ENCODE measurements at regions not wholly inside any gene's neighbourhood (a gene's known extent, or its start where the extent isn't known, plus 50 kb on each side); places are given as distances from the start of the nearest gene placed in this dataset.
"Not testable (repeated sequence)": the region's sequence is repeated elsewhere in the genome, so short reads cannot be mapped to it uniquely, and the experiment has no call there.

DNA sequence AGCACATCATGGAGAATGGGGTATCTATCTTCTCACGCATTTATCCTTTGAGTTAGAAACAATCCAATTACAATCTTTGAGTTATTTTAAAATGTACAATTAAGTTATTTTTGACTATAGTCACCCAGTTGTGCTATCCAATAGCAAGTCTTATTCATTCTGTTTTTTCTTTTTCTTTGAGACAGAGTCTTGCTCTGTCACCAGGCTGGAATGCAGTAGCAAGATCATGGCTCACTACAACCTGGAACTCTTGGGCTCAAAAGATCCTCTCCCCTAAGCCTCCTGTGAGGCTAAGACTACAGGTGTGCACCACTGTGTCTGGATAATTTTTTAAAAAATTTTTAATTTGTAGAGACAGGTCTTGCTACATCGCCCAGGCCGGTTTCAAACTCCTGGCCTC, 201.5 kb upstream of the ZNF217 start:
- DNase-seq (no peak), ATAC-seq (ENCODE audit: low read depth in 2 of 2) (no peak)
- H3K9me3 Mint-ChIP-seq, result peaks cover 0 to 3% (median 0%) of the 10 kb centered on the region in 7 donors
- H3K27me3 ChIP-seq (ENCODE audit: control insufficient read depth, insufficient read depth, low read length), result no peaks in the 10 kb centered on the region
- no peaks in the 10 kb centered on the region for H3K9me3 ChIP-seq (ENCODE audit: control insufficient read depth in 2 of 2, low read length in 2 of 2)
- no peaks in the 10 kb centered on the region for H3K27me3 Mint-ChIP-seq
- H3K4me3 ChIP-seq (ENCODE audit: low read depth, low read length), result no peak overlapping the region
- no peak overlapping the region for H3K27ac Mint-ChIP-seq
- H3K36me3 ChIP-seq (ENCODE audit: control insufficient read depth, insufficient read depth, low read length), result no peaks in the 10 kb centered on the region
- no peak overlapping the region for H3K27ac ChIP-seq (ENCODE audit: insufficient read depth, low read length, poor library complexity, severe bottlenecking)
- peaks cover 0 to 6% (median 0%) of the 10 kb centered on the region in 4 donors for H3K4me1 Mint-ChIP-seq
- no peak overlapping the region for H3K4me3 Mint-ChIP-seq
- H3K4me1 ChIP-seq (ENCODE audit: control insufficient read depth, insufficient read depth, low read length, poor library complexity, severe bottlenecking), result no peaks in the 10 kb centered on the region
- H3K36me3 Mint-ChIP-seq, result no peaks in the 10 kb centered on the region

DNA sequence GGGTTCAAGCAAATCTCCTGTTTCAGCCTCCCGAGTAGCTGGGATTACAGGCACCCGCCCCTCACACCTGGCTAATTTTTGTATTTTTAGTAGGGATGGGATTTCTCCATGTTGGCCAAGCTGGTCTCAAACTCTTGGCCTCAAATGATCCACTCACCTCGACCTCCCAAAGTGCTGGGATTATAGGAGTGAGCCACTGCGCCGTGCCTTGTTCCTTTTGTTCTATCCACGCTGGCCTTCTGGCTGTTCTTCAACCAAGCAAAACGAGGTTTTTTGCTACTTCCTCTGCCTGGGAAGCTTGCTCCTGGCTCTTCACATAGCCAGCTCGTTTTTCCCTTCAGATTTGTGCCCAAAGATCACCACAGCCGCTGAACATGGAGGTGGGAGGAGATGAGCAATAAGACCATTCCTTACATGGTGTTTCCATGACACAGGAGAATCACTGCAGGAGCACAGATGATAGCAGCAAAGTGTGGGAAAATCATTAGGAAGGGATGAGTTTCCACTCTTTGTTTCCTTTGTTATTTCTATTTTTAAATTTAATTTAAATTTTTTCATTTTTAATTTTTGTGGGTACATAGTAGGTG, 201.0 kb upstream of the ZNF217 start:
- ATAC-seq (ENCODE audit: low read depth in 2 of 2), result no peak
- H3K4me3 ChIP-seq (ENCODE audit: low read depth, low read length), result no peak overlapping the region
- H3K27ac Mint-ChIP-seq, result peak overlapping the region in 1 of 3 donors; percentile 43

DNA sequence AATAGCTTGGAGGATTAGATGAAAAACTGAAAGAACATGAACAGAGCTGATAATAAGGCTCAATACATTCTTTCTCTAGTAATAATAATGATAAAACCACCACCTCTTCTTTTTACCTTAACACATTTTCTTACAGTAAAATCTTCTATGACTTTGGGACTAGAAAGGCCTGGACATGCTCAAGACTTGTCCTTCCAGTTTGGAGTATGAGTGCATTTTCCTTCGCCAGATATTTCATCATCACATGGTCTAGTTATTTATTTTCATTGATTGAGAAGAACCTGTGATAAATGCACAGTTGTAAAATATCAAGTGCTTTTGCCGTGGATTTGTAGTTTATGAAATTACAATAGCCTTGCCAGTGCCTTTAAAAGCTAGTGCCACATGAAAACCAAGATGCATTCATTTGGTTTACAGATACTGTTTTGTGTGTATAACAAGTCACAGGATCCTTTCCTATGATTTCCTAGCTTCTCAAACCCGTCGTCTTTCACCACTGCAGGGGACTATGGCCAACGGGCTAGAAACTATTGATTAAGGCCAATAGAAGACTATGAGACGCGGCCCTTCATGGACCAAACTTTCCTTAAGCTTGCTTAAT, 200.2 kb upstream of the ZNF217 start:
- H3K27me3 ChIP-seq (ENCODE audit: control insufficient read depth, insufficient read depth, low read length), result no peaks in the 10 kb centered on the region
- H3K27ac Mint-ChIP-seq, result no peak overlapping the region
- DNase-seq (no peak), ATAC-seq (ENCODE audit: low read depth in 2 of 2) (no peak)
- no peak overlapping the region for H3K27ac ChIP-seq (ENCODE audit: insufficient read depth, low read length, poor library complexity, severe bottlenecking)
- peaks cover 0 to 1% (median 0%) of the 10 kb centered on the region in 7 donors for H3K9me3 Mint-ChIP-seq
- peaks cover 0 to 4% (median 0%) of the 10 kb centered on the region in 4 donors for H3K4me1 Mint-ChIP-seq
- no peaks in the 10 kb centered on the region for H3K4me1 ChIP-seq (ENCODE audit: control insufficient read depth, insufficient read depth, low read length, poor library complexity, severe bottlenecking)
- no peak overlapping the region for H3K4me3 ChIP-seq (ENCODE audit: low read depth, low read length)
- no peaks in the 10 kb centered on the region for H3K36me3 Mint-ChIP-seq
- no peaks in the 10 kb centered on the region for H3K36me3 ChIP-seq (ENCODE audit: control insufficient read depth, insufficient read depth, low read length)
- H3K4me3 Mint-ChIP-seq, result no peak overlapping the region
- no peaks in the 10 kb centered on the region for H3K9me3 ChIP-seq (ENCODE audit: control insufficient read depth in 2 of 2, low read length in 2 of 2)
- H3K27me3 Mint-ChIP-seq, result no peaks in the 10 kb centered on the region

More for the DNA sequence above, 201.0 kb upstream of the ZNF217 start:
- Mint-ChIP-seq H3K27me3 (no peaks in the 10 kb centered on the region), H3K4me1 (peaks cover 0 to 4% (median 0%) of the 10 kb centered on the region in 4 donors), H3K4me3 (no peak overlapping the region), H3K36me3 (no peaks in the 10 kb centered on the region), H3K9me3 (peaks cover 0 to 2% (median 0%) of the 10 kb centered on the region in 7 donors)
- H3K27me3 ChIP-seq (ENCODE audit: control insufficient read depth, insufficient read depth, low read length), result no peaks in the 10 kb centered on the region
- H3K9me3 ChIP-seq (ENCODE audit: control insufficient read depth in 2 of 2, low read length in 2 of 2), result no peaks in the 10 kb centered on the region
- H3K4me1 ChIP-seq (ENCODE audit: control insufficient read depth, insufficient read depth, low read length, poor library complexity, severe bottlenecking), result no peaks in the 10 kb centered on the region
- DNase-seq, result no peak
- H3K36me3 ChIP-seq (ENCODE audit: control insufficient read depth, insufficient read depth, low read length), result no peaks in the 10 kb centered on the region
- H3K27ac ChIP-seq (ENCODE audit: insufficient read depth, low read length, poor library complexity, severe bottlenecking), result no peak overlapping the region

DNA sequence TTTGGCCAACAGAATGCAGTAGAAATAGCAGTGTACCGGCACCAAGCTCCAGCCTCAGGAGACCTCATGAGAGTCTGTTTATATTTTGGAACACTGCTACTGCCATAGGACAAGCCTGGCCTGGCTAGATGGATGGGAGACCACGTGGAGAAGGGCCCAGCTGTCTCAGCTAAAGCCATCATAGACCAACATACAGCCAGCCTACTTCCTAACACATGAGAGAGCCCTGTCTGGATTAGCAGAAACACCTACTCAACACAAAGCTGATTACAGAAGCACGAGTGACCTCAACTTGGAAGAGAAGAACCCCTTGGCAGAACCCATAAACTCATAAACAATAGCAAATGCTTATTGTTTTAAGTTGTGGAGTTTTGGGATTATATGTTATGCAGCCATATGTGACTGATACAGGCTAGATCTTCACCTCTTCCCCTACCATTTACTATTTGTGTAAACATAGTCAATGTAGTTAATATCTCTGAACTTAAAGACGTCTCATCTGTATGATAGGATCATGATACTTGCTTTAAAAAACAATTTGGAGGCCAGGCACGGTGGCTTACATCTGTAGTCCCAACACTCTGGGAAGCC, 199.4 kb upstream of the ZNF217 start:
- Mint-ChIP-seq H3K4me3 (no peak overlapping the region), H3K4me1 (peaks cover 0 to 4% (median 0%) of the 10 kb centered on the region in 4 donors), H3K36me3 (no peaks in the 10 kb centered on the region), H3K27me3 (no peaks in the 10 kb centered on the region), H3K27ac (peak overlapping the region in 1 of 3 donors; percentile 56), H3K9me3 (no peaks in the 10 kb centered on the region)
- Histone ChIP-seq H3K4me3 (ENCODE audit: low read depth, low read length) (no peak overlapping the region), H3K9me3 (ENCODE audit: control insufficient read depth in 2 of 2, low read length in 2 of 2) (no peaks in the 10 kb centered on the region), H3K36me3 (ENCODE audit: control insufficient read depth, insufficient read depth, low read length) (no peaks in the 10 kb centered on the region), H3K27me3 (ENCODE audit: control insufficient read depth, insufficient read depth, low read length) (no peaks in the 10 kb centered on the region), H3K27ac (ENCODE audit: insufficient read depth, low read length, poor library complexity, severe bottlenecking) (no peak overlapping the region), H3K4me1 (ENCODE audit: control insufficient read depth, insufficient read depth, low read length, poor library complexity, severe bottlenecking) (no peaks in the 10 kb centered on the region)
- no peak for ATAC-seq (ENCODE audit: low read depth in 2 of 2)
- DNase-seq, result no peak

DNA sequence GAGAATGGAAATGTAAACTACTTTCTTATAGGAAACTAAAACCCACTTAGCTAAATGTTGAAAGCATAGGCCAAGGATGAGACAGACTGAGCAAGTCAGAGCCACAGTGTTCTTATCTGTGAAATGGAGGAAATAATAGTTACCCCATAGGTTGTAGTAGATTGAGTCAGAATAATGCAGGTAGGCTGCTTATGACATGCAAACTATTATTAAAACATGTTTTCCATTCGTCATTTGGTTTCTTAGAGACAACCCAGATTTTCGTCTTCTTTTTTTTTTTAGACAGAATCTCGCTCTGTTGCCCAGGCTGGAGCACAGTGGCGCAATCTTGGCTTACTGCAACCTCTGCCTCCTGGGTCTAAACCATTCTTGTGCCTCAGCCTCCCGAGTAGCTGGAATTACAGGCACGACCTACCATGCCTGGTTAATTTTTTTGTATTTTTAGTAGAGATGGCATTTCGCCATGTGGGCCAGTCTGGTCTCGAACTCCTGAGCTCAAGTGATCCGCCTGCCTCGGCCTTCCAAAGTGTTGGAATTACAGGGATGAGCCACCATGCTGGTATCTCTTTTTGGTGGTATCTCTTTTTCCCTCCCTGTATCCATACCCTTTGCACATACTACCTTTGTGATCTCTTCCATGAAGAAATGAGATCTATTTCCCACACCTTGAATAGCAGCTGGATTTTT, 196.5 kb upstream of the ZNF217 start:
- ATAC-seq (ENCODE audit: low read depth in 2 of 2), result no peak
- no peaks in the 10 kb centered on the region for H3K4me1 ChIP-seq (ENCODE audit: control insufficient read depth, insufficient read depth, low read length, poor library complexity, severe bottlenecking)

DNA sequence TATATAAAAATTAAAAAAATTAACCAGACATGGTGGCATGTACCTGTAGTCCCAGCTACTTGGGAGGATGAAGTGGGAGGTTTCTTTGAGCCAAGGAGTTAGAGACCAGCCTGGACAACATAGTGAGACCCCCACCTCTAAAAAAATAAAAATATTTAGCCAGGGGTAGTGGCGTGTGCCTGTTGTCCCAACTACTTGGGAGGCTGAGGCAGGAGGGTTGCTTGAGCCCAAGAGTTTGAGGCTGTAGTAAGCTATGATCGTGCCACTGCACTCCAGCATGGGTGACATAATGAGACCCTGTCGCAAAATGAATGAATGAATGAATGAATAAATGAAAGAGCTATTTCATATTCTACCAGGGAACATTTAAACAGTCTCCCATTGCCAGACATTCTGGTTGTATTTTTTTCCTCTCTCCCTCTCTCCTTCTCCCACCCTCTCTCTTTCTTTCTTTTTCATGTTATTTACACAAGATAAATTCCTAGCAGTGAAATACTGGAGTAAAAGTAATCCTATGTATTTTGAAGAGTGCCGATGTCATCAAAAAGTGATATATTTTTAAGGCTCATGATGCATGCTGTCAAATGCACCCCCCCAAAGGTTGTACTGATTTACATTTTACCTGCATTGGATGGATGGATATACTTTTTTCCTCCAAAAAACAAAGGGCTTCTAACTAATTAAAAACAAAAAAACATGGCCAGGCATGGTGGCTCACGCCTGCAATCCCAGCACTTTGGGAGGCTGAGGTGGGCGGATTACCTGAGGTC, 194.8 kb upstream of the ZNF217 start:
- Mint-ChIP-seq H3K27me3 (no peaks in the 10 kb centered on the region), H3K36me3 (no peaks in the 10 kb centered on the region), H3K4me3 (no peak overlapping the region), H3K27ac (no peak overlapping the region), H3K9me3 (peaks cover 0 to 3% (median 0%) of the 10 kb centered on the region in 7 donors), H3K4me1 (peaks cover 0 to 6% (median 0%) of the 10 kb centered on the region in 4 donors)
- Histone ChIP-seq H3K36me3 (ENCODE audit: control insufficient read depth, insufficient read depth, low read length) (no peaks in the 10 kb centered on the region), H3K27ac (ENCODE audit: insufficient read depth, low read length, poor library complexity, severe bottlenecking) (no peak overlapping the region), H3K4me1 (ENCODE audit: control insufficient read depth, insufficient read depth, low read length, poor library complexity, severe bottlenecking) (no peaks in the 10 kb centered on the region), H3K9me3 (ENCODE audit: control insufficient read depth in 2 of 2, low read length in 2 of 2) (no peaks in the 10 kb centered on the region), H3K27me3 (ENCODE audit: control insufficient read depth, insufficient read depth, low read length) (no peaks in the 10 kb centered on the region), H3K4me3 (ENCODE audit: low read depth, low read length) (no peak overlapping the region)
- DNase-seq (no peak), ATAC-seq (ENCODE audit: low read depth in 2 of 2) (no peak)

More for the DNA sequence above, 196.5 kb upstream of the ZNF217 start:
- Mint-ChIP-seq H3K36me3 (no peaks in the 10 kb centered on the region), H3K27ac (no peak overlapping the region), H3K4me3 (no peak overlapping the region), H3K27me3 (no peaks in the 10 kb centered on the region), H3K4me1 (peaks cover 0 to 6% (median 0%) of the 10 kb centered on the region in 4 donors), H3K9me3 (peaks cover 0 to 3% (median 0%) of the 10 kb centered on the region in 7 donors)
- no peaks in the 10 kb centered on the region for H3K27me3 ChIP-seq (ENCODE audit: control insufficient read depth, insufficient read depth, low read length)
- no peaks in the 10 kb centered on the region for H3K9me3 ChIP-seq (ENCODE audit: control insufficient read depth in 2 of 2, low read length in 2 of 2)
- no peak for DNase-seq
- H3K36me3 ChIP-seq (ENCODE audit: control insufficient read depth, insufficient read depth, low read length), result no peaks in the 10 kb centered on the region
- H3K4me3 ChIP-seq (ENCODE audit: low read depth, low read length), result no peak overlapping the region
- no peak overlapping the region for H3K27ac ChIP-seq (ENCODE audit: insufficient read depth, low read length, poor library complexity, severe bottlenecking)

DNA sequence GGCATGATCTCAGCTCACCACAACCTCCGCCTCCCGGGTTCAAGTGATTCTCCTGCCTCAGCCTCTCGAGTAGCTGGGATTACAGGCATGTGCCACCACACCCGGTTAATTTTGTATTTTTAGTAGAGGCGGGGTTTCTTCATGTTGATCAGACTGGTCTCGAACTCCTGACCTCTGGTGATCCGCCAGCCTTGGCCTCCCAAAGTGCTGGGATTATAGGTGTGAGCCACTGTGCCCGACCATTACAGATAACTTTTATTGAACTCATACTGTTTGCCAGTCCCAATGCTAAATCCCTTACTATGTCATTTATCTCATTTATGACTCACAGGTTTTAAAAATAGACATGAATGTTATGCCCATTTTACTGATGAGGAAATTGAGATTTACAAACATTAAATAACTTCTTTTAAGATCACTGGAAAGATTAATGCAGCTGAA, 193.9 kb upstream of the ZNF217 start:
- not testable (repeated sequence) for H3K4me1 Mint-ChIP-seq; H3K27ac ChIP-seq (ENCODE audit: insufficient read depth, low read length, poor library complexity, severe bottlenecking); H3K36me3 Mint-ChIP-seq; H3K27ac Mint-ChIP-seq; H3K36me3 ChIP-seq (ENCODE audit: control insufficient read depth, insufficient read depth, low read length); H3K4me1 ChIP-seq (ENCODE audit: control insufficient read depth, insufficient read depth, low read length, poor library complexity, severe bottlenecking); ATAC-seq (ENCODE audit: low read depth in 2 of 2); H3K9me3 Mint-ChIP-seq; H3K27me3 ChIP-seq (ENCODE audit: control insufficient read depth, insufficient read depth, low read length); H3K4me3 ChIP-seq (ENCODE audit: low read depth, low read length); H3K9me3 ChIP-seq (ENCODE audit: control insufficient read depth in 2 of 2, low read length in 2 of 2); DNase-seq; H3K4me3 Mint-ChIP-seq; H3K27me3 Mint-ChIP-seq
